GM12892 (cell line): ENCODE measurements at regions not wholly inside any gene's neighbourhood (a gene's known extent, or its start where the extent isn't known, plus 50 kb on each side); places are given as distances from the start of the nearest gene placed in this dataset.

ENCODE experiments used
- POLR2AphosphoS5 ChIP-seq: IDR thresholded peaks from 2 replicates; pipeline ENCODE4 v1.6.1; 2011; ENCODE audit warnings: low read depth, low read length, control low read depth
- TAF1 ChIP-seq: IDR thresholded peaks from 2 replicates; pipeline ENCODE4 v1.6.1; 2011; ENCODE audit warnings: low read depth, mild to moderate bottlenecking, control low read depth, low read length, borderline replicate concordance

DNA sequence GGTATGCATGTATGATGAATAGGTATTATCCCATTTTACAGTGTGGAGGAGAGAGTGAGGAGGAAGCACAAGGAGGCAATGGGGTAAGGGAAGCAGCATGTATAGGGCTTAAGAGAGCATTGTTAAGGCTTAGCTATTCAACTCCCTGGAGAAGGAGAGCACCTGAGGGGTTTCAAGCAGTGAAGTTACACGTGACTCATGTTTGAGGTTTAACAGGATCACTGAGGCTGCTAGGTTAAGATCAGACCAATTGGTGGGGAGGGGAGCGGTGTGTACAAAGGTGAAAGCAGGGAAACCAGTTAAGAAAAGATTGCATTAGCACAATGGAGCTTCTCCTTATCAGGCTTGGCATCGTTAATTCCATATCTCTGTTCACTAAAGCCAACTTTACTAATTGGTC is 64.4 kb upstream of the NHSL1 start:
- TF ChIP-seq TAF1 (no peak), POLR2AphosphoS5 (no peak)
